ENCODE measurements at regions not wholly inside any gene's neighbourhood (a gene's known extent, or its start where the extent isn't known, plus 50 kb on each side); places are given as distances from the start of the nearest gene placed in this dataset.

- no peaks in the 10 kb centered on the region for H3K36me3 ChIP-seq (ENCODE audit: control insufficient read depth, insufficient read depth, low read length)
- H3K27me3 ChIP-seq (ENCODE audit: control insufficient read depth, insufficient read depth, low read length): no peaks in the 10 kb centered on the region
- no peak overlapping the region for H3K9ac ChIP-seq
- no peak for TF ChIP-seq CTCF (IDR thresholded peaks at IDR 0.05)
- H3K79me2 ChIP-seq: no peaks in the 10 kb centered on the region
- H2AFZ ChIP-seq: no peak overlapping the region
- H3K9me3 ChIP-seq (ENCODE audit: control insufficient read depth, low read length): no peaks in the 10 kb centered on the region
- no peak overlapping the region for H3K4me3 ChIP-seq (ENCODE audit: low read depth, low read length)
- H3K4me2 ChIP-seq (ENCODE audit: low read length): no peak overlapping the region
- no peak overlapping the region for H3K27ac ChIP-seq
- no peaks in the 10 kb centered on the region for H3K4me1 ChIP-seq
Observed at GRCh38 chr1:59113876-59114457, 182.9 kb upstream of the FGGY start.

GRCh38 chr1:59115865-59116264 lies 181.0 kb upstream of the FGGY start:
- H3K9me3 ChIP-seq (ENCODE audit: control insufficient read depth, low read length): no peaks in the 10 kb centered on the region
- no peak overlapping the region for H2AFZ ChIP-seq
- no peak overlapping the region for H3K27ac ChIP-seq
- no peaks in the 10 kb centered on the region for H3K79me2 ChIP-seq
- H3K4me2 ChIP-seq (ENCODE audit: low read length): no peak overlapping the region
- H3K4me1 ChIP-seq: no peaks in the 10 kb centered on the region
- no peaks in the 10 kb centered on the region for H3K27me3 ChIP-seq (ENCODE audit: control insufficient read depth, insufficient read depth, low read length)
- no peak overlapping the region for H3K4me3 ChIP-seq (ENCODE audit: low read depth, low read length)
- no peak overlapping the region for H3K9ac ChIP-seq
- no peak for TF ChIP-seq CTCF (IDR thresholded peaks at IDR 0.05)
- no peaks in the 10 kb centered on the region for H3K36me3 ChIP-seq (ENCODE audit: control insufficient read depth, insufficient read depth, low read length)

GRCh38 chr1:59116920-59117542 lies 179.9 kb upstream of the FGGY start:
- Histone ChIP-seq H3K36me3 (ENCODE audit: control insufficient read depth, insufficient read depth, low read length) (no peaks in the 10 kb centered on the region), H3K4me3 (ENCODE audit: low read depth, low read length) (no peak overlapping the region), H3K4me1 (no peaks in the 10 kb centered on the region), H3K4me2 (ENCODE audit: low read length) (no peak overlapping the region), H3K79me2 (no peaks in the 10 kb centered on the region), H2AFZ (no peak overlapping the region), H3K9ac (no peak overlapping the region), H3K27me3 (ENCODE audit: control insufficient read depth, insufficient read depth, low read length) (no peaks in the 10 kb centered on the region), H3K27ac (no peak overlapping the region), H3K9me3 (ENCODE audit: control insufficient read depth, low read length) (no peaks in the 10 kb centered on the region)
- TF ChIP-seq CTCF (IDR thresholded peaks at IDR 0.05): no peak

GRCh38 chr1:59122527-59122926 lies 174.4 kb upstream of the FGGY start:
- Histone ChIP-seq H2AFZ (no peak overlapping the region), H3K9me3 (ENCODE audit: control insufficient read depth, low read length) (no peaks in the 10 kb centered on the region), H3K27me3 (ENCODE audit: control insufficient read depth, insufficient read depth, low read length) (no peaks in the 10 kb centered on the region), H3K36me3 (ENCODE audit: control insufficient read depth, insufficient read depth, low read length) (no peaks in the 10 kb centered on the region), H3K4me2 (ENCODE audit: low read length) (no peak overlapping the region), H3K27ac (no peak overlapping the region), H3K79me2 (no peaks in the 10 kb centered on the region), H3K4me3 (ENCODE audit: low read depth, low read length) (no peak overlapping the region), H3K9ac (no peak overlapping the region), H3K4me1 (no peaks in the 10 kb centered on the region)
- no peak for TF ChIP-seq CTCF (IDR thresholded peaks at IDR 0.05)
